GM19025 (cell line): ENCODE measurements at regions not wholly inside any gene's neighbourhood (a gene's known extent, or its start where the extent isn't known, plus 50 kb on each side); places are given as distances from the start of the nearest gene placed in this dataset.
"Not testable (repeated sequence)": the region's sequence is repeated elsewhere in the genome, so short reads cannot be mapped to it uniquely, and the experiment has no call there.

Experiments used
- ATAC-seq: cut with Tn5 transposase; IDR thresholded peaks from one replicate; pipeline ENCODE4 v1.9.1; 2021; ENCODE audit warnings: mild to moderate bottlenecking, low read depth, moderate library complexity; ENCODE audit not compliant: unreplicated experiment

- ATAC-seq, result no peak
Observed at GRCh38 chr9:108430655-108431054, 425.1 kb downstream of the ACTL7B start.

- ATAC-seq, result no peak
Observed at GRCh38 chr9:108427751-108428150, 428.0 kb downstream of the ACTL7B start.

GRCh38 chr9:108426421-108426940, 429.3 kb downstream of the ACTL7B start:
- ATAC-seq, result not testable (repeated sequence)

- ATAC-seq, result no peak
Observed at GRCh38 chr9:108423433-108423832, 432.4 kb downstream of the ACTL7B start.

GRCh38 chr9:108419379-108419778, 436.4 kb downstream of the ACTL7B start:
- no peak for ATAC-seq

- ATAC-seq, result no peak
Observed at GRCh38 chr9:108417726-108418125, 438.1 kb downstream of the ACTL7B start.

GRCh38 chr9:108417312-108417711, 438.5 kb downstream of the ACTL7B start:
- ATAC-seq, result no peak

GRCh38 chr9:108416324-108416723, 439.5 kb downstream of the ACTL7B start:
- ATAC-seq, result no peak

GRCh38 chr9:108413809-108414208, 442.0 kb downstream of the ACTL7B start:
- ATAC-seq, result no peak

- no peak for ATAC-seq
Observed at GRCh38 chr9:108412755-108413154, 443.0 kb downstream of the ACTL7B start.

- no peak for ATAC-seq
Observed at GRCh38 chr9:108411632-108412031, 444.2 kb downstream of the ACTL7B start.

- no peak for ATAC-seq
Observed at GRCh38 chr9:108410161-108410560, 445.6 kb downstream of the ACTL7B start.

GRCh38 chr9:108400297-108400696, 455.5 kb downstream of the ACTL7B start:
- no peak for ATAC-seq

GRCh38 chr9:108399851-108400250, 455.9 kb downstream of the ACTL7B start:
- ATAC-seq, result no peak

- ATAC-seq, result no peak
Observed at GRCh38 chr9:108397286-108397685, 458.5 kb downstream of the ACTL7B start.

GRCh38 chr9:108396611-108397010, 459.2 kb downstream of the ACTL7B start:
- ATAC-seq, result no peak

GRCh38 chr9:108396193-108396592, 459.6 kb downstream of the ACTL7B start:
- no peak for ATAC-seq

- ATAC-seq, result no peak
Observed at GRCh38 chr9:108395421-108395820, 460.4 kb downstream of the ACTL7B start.

- no peak for ATAC-seq
Observed at GRCh38 chr9:108394726-108395125, 461.1 kb downstream of the ACTL7B start.

GRCh38 chr9:108393481-108394001, 462.2 kb downstream of the ACTL7B start:
- ATAC-seq, result not testable (repeated sequence)

- no peak for ATAC-seq
Observed at GRCh38 chr9:108392877-108393276, 462.9 kb downstream of the ACTL7B start.

- no peak for ATAC-seq
Observed at GRCh38 chr9:108389056-108389455, 466.7 kb downstream of the ACTL7B start.

GRCh38 chr9:108386859-108387384, 468.9 kb downstream of the ACTL7B start:
- ATAC-seq, result no peak
